HG03060 (cell line): ENCODE measurements at regions not wholly inside any gene's neighbourhood (a gene's known extent, or its start where the extent isn't known, plus 50 kb on each side); places are given as distances from the start of the nearest gene placed in this dataset.
"Not testable (repeated sequence)": the region's sequence is repeated elsewhere in the genome, so short reads cannot be mapped to it uniquely, and the experiment has no call there.

ENCODE experiments used
- ATAC-seq: cut with Tn5 transposase; IDR thresholded peaks from one replicate; pipeline ENCODE4 v1.9.1; 2021; ENCODE audit warnings: low read depth, moderate number of reproducible peaks; ENCODE audit not compliant: unreplicated experiment

DNA sequence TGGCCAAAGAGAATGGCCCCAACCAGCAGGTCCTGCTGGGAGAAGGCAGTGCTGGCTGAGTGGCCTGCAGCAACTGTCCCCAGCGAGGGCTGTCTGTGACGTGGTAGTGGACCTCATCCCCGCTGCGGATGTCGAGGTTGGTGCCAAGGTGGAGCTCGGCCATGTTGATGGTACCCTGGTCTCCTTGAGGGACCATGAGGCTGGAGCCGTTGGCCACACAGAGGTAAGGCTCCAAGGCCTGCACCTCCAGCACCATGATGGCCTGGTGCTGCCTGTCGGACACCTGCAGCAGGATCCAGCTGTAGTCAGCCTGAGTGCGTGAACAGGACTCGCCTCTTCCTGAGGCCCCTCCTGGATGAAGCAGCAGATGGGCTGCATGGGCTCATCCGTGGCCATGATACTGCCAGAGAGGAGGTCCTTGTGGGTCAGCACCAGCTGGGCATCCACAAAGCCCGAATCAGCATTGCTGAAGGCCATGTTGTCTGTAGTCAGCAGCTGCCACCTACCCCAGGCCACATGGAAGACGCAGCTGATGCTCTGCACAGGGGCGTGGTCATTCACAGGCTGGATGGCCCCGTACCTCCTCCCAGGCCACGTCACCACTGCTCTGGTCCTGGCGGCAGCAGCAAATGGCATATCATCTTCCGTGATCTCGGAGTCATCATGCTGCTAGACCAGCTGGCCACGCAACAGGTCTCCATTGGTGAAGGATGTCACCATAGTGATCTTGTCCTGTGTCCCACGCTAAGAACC is 167.5 kb downstream of the GOLGA6L4 start:
- ATAC-seq: no peak

- ATAC-seq: not testable (repeated sequence)
Measured at GRCh38 chr15:84409357-84409756, 173.8 kb downstream of the GOLGA6L4 start.

GRCh38 chr15:84421513-84422181 is 179.2 kb upstream of the ZSCAN2 start:
- not testable (repeated sequence) for ATAC-seq

GRCh38 chr15:84425327-84425726 is 175.5 kb upstream of the ZSCAN2 start:
- ATAC-seq: not testable (repeated sequence)

DNA sequence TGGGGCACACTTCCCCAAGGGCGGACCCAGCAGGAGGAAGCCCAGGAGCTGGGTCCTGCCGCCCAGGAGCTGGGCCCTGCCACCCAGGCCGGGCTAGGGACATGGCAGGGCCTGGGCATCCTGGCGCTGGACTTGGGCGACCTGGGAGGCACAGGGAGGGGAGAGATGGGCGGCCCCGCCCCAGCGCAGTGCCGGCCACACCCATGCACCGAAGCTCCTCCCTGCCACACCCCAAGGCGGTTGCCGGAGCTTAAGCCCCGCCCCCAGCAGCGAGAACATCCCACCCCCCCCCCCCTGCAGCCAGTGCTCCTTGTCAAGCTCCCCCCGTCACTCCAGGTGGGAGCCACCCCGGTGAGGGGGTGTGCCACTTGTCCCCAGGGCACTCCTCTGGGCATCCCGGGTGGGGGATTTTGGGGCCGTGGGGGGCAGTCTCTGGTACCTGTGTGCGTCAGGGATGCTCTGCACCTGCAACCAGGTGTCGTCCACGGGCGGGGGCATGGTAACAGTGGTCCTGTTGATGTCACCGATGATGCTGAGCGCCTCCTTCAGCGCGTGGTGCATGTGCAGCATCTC is 127.4 kb upstream of the ZSCAN2 start:
- not testable (repeated sequence) for ATAC-seq

- not testable (repeated sequence) for ATAC-seq
Measured at GRCh38 chr15:84476364-84477033, 124.3 kb upstream of the ZSCAN2 start.

DNA sequence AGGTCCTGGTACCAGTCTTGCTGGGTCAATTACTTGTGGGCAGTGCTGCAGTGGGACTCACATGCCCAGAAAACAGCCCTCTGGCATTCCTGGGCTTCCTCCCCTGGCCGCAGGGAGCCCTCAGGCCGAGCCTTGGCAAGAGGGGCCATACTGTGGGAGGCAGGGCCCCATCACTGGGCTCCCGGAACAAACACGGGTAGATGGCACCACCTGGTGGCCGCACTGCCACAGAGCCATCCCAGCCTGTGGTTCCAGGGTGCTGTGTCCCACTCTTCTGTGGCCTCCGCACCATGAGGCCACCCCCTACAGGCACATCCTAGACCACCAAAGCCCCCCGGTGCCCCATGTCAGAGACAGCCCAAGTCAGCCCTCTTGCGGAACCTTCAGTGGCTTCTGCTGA is 123.3 kb upstream of the ZSCAN2 start:
- ATAC-seq: peak; percentile 60

DNA sequence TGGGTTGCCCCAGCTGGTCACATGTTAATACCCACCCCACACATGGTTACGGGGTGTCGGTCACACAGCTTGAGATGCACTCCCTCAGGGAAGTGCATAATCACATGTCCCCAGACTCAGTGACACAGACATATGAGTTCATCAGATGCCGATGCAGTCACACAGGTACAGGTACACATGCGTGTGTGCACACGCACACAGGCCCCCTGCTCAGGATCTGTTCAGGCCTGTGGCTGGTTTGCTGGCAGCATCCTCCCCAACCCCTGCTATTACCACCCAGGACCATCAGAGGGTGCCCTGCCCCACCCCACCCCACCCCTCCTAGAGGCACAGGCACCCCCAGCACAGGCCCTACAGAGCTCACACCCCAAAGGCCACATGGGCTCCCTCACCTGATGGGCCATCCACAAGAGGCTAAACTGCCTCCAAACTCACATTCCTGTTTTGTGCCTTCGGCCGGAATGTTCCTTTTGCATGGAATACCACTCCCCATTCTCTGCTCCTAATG is 120.6 kb upstream of the ZSCAN2 start:
- not testable (repeated sequence) for ATAC-seq

DNA sequence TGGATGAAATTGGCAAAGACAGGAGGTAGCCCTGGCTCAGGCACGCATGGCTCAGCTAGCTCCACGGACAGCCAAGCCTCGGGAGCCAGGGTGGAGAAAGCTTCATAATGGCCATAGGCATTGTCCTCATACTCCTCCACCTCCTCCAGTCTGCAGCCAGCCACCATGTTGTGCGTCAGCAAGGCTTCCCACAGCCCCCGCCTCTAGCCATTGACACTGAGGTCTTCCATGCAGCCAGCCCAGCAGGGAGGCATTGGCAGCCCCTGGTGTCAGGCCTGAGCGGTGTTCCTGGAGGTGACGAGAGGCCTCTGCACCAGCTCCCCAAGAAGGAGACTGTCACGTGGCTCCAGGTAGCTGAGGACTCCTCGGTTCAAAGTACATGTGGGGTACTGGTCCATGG is 117.0 kb upstream of the ZSCAN2 start:
- not testable (repeated sequence) for ATAC-seq

DNA sequence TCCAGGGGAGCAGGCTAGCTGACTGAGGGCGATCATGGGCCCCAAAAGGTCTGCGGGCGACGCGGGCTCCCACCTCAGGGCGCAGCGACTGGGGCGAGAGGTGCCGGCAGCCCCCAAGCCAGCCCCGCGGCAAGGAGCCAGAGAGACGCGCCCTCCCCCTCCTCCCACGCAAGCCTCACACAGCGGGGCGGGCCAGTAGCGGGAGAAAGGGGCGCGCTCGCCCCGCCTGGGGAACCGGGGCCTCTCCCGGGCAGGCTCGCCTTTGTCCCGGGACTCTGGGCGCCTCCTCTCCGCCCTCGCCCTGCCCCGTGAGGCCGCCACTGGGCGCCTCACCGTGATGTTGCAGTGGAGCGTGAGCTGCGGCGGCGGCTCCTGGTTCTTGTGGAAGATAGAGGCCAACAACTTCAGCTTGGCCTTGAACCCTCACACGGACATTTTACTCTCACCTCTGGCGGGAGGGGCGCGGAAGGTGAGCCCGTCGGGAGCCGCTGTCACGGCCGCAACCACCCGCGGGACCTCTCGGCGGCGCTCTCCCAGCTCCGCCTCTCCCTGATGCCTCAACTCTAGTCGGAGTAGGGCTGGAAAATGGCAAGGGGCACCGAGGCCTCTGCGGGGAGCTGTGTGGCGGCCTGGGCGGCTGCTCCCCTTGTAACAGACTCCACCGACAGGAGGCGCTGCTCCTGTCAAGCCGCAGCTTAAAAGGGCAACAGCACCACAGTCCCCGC is 100.5 kb upstream of the ZSCAN2 start:
- ATAC-seq: not testable (repeated sequence)

GRCh38 chr15:84503101-84503500 is 97.7 kb upstream of the ZSCAN2 start:
- not testable (repeated sequence) for ATAC-seq

- not testable (repeated sequence) for ATAC-seq
Measured at GRCh38 chr15:84505552-84505951, 95.3 kb upstream of the ZSCAN2 start.

DNA sequence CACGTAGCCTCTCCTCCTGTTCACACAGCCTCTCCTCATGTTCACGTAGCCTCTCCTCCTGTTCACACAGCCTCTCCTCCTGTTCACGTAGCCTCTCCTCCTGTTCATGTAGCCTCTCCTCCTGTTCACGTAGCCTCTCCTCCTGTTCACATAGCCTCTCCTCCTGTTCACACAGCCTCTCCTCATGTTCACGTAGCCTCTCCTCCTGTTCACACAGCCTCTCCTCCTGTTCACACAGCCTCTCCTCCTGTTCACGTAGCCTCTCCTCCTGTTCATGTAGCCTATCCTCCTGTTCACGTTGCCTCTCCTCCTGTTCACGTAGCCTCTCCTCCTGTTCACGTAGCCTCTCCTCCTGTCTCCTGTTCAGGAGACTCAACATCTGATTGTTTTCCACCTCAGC is 88.5 kb upstream of the ZSCAN2 start:
- ATAC-seq: not testable (repeated sequence)

DNA sequence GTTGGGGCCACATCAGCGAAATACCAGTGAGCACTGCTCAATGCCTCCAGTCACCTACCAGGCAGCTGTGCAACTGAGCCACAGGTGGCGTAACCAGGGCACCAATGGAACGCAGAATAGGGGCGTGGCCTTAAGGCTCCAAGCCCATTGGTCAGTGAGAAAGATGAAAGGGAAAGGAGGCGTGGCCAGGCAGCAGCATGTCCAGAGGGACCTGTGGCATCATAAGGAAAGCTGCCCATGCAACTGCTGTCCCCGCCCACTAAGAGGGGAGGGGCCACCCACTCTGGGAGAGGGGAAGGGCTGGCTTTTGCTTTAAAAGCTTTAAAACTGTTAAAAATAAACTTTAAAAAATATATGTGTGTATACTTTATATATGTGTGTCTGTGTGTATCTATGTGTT is 84.0 kb upstream of the ZSCAN2 start:
- not testable (repeated sequence) for ATAC-seq

- ATAC-seq: not testable (repeated sequence)
Measured at GRCh38 chr15:84525491-84526344, 75.1 kb upstream of the ZSCAN2 start.

GRCh38 chr15:84530751-84531150 is 70.1 kb upstream of the ZSCAN2 start:
- not testable (repeated sequence) for ATAC-seq

- not testable (repeated sequence) for ATAC-seq
Measured at GRCh38 chr15:84531223-84531622, 69.6 kb upstream of the ZSCAN2 start.

DNA sequence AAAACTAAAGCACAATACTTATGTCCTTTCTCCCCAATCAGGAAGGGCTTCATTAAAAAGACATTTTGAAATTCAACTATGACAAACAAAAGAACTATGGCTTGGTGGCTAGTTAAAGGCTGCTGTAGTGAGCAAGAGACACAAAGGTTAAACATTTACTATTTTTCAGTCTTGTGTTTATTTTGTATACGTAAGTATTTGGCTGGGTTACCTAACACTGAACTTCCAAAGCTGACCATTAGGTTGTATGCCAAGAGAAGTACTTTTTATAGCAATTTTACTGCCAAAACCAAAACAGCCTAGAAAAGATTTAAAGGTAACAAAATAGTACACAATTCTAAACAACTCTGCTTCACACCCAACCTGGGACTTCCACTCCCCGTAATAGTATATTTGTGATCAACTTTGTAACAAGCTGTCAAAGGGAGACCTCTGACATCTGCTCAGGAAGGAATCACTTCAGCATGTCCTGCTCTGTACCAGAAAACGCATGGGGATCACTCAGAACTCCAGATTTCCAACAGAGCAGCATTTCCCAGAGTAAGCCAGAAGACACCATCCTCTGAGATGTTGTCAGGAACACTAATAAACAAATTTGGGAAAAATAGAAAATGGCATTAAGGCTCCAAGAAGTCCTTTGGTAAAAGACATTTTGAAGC is 69.0 kb upstream of the ZSCAN2 start:
- ATAC-seq: not testable (repeated sequence)

GRCh38 chr15:84533705-84534104 is 67.1 kb upstream of the ZSCAN2 start:
- not testable (repeated sequence) for ATAC-seq
